HCT116 (cell line): ENCODE measurements at regions not wholly inside any gene's neighbourhood (a gene's known extent, or its start where the extent isn't known, plus 50 kb on each side); places are given as distances from the start of the nearest gene placed in this dataset.

Experiments
- ATAC-seq: fragments of 200-7000 bp; cut with Tn5 transposase; 2 replicates; pipeline ENCODE4 v1.9.1; 2020; ENCODE audit warnings: mild to moderate bottlenecking, moderate library complexity
- BruUV-seq: library from RNA; stranded (reverse); fragments of 400-500 nt; replicated peaks from 2 replicates; lab custom pipeline; 2021; lab: Mats Ljungman, UMichigan
- CTCF ChIA-PET: fragments of 300-600 bp; sonication (Branson Sonifier 250); formaldehyde crosslinking; loops from one replicate; lab custom pipeline; 2021; ENCODE audit warnings: antibody characterized with exemption; lab: Charles Lee
- POLR2A ChIA-PET: fragments of 300-600, 350-600 bp; sonication (Branson Sonifier 250); formaldehyde crosslinking; loops from one replicate; lab custom pipeline; 2021; ENCODE audit warnings: antibody characterized with exemption; lab: Charles Lee
- RAD21 ChIA-PET, 2 experiments: fragments of 300-600 bp; sonication (Branson Sonifier 250); formaldehyde crosslinking; loops; one replicate each; lab custom pipeline; 2023; ENCODE audit warnings: low total read pairs in 2 of 2; ENCODE audit not compliant: uncharacterized antibody in 2 of 2, unreplicated experiment in 2 of 2, low non-redundant PET in 1 of 2; lab: Charles Lee
- DNase-seq: peaks from one replicate; pipeline ENCODE4 v3.0.0-alpha.2; 2010; ENCODE audit warnings: low read depth, low spot score
- H2AFZ ChIP-seq: fragments of 200-600 bp; shearing (Covaris generic), sonication (generic); 2 replicates; pipeline ENCODE4 v1.6.1; 2017; ENCODE audit warnings: low read depth, mixed run types, mixed read lengths, antibody characterized with exemption, low read length; ENCODE audit not compliant: poor library complexity, severe bottlenecking
- H3K27ac ChIP-seq: 2 replicates; pipeline ENCODE4 v1.5.1; 2012; ENCODE audit warnings: low read depth, low read length
- H3K27me3 ChIP-seq: fragments of 200-600 bp; sonication (generic); 2 replicates; pipeline ENCODE4 v1.6.1; 2016; ENCODE audit warnings: mixed run types, low read length, mixed read lengths; ENCODE audit not compliant: insufficient read depth
- H3K36me3 ChIP-seq, 2 experiments: fragments of 200-500 bp in 1 of 2; fragments of 200-600 bp in 1 of 2; sonication (Bioruptor generic) in 1 of 2; sonication (generic) in 1 of 2; 2 replicates each; pipeline versions ENCODE4 v1.5.1 to v1.6.1; 2014 to 2016; ENCODE audit warnings: low read length in 2 of 2, inconsistent platforms in 1 of 2, mixed read lengths in 1 of 2, mixed run types in 1 of 2; ENCODE audit not compliant: insufficient read depth in 2 of 2, control insufficient read depth in 1 of 2
- H3K4me1 ChIP-seq, 2 experiments: fragments of 200-600 bp in 1 of 2; sonication (generic) in 1 of 2; 2 replicates each; pipeline versions ENCODE4 v1.5.1 to v1.6.1; 2012 to 2017; ENCODE audit warnings: low read length in 2 of 2, inconsistent platforms in 1 of 2, mild to moderate bottlenecking in 1 of 2, mixed read lengths in 1 of 2, mixed run types in 1 of 2, moderate library complexity in 1 of 2; ENCODE audit not compliant: insufficient read depth in 2 of 2, control insufficient read depth in 1 of 2
- H3K4me2 ChIP-seq: fragments of 200-600 bp; sonication (generic); 2 replicates; pipeline ENCODE4 v1.6.1; 2017; ENCODE audit warnings: mixed run types, low read length, mixed read lengths
- H3K4me3 ChIP-seq, 2 experiments: fragments of 200-600 bp in 1 of 2; sonication (generic) in 1 of 2; replicated peaks in 1 of 2; 2 replicates each; pipeline ENCODE4 v1.5.1; 2011 to 2016; ENCODE audit warnings: low read length in 2 of 2, control low read depth in 1 of 2, low read depth in 1 of 2, mild to moderate bottlenecking in 1 of 2, mixed read lengths in 1 of 2, mixed run types in 1 of 2
- H3K79me2 ChIP-seq: fragments of 200-600 bp; sonication (generic); 2 replicates; pipeline ENCODE4 v1.6.1; 2017; ENCODE audit warnings: mild to moderate bottlenecking, mixed run types, low read length, moderate library complexity, mixed read lengths; ENCODE audit not compliant: insufficient read depth
- H3K9ac ChIP-seq: fragments of 200-600 bp; sonication (generic); 2 replicates; pipeline ENCODE4 v1.6.1; 2016; ENCODE audit warnings: low read length, mixed read lengths
- H3K9me2 ChIP-seq: fragments of 200-600 bp; sonication (generic), shearing (Covaris generic); 2 replicates; pipeline ENCODE4 v1.6.1; 2017; ENCODE audit warnings: mixed run types, mild to moderate bottlenecking, moderate library complexity; ENCODE audit not compliant: insufficient read depth
- H3K9me3 ChIP-seq, 2 experiments: fragments of 200-500 bp in 1 of 2; fragments of 200-600 bp in 1 of 2; sonication (Bioruptor generic) in 1 of 2; sonication (generic) in 1 of 2; 2 replicates each; pipeline ENCODE4 v1.6.1; 2014 to 2017; ENCODE audit warnings: low read length in 2 of 2, mixed read lengths in 2 of 2, inconsistent platforms in 1 of 2, low read depth in 1 of 2, mild to moderate bottlenecking in 1 of 2, mixed run types in 1 of 2, moderate library complexity in 1 of 2; ENCODE audit not compliant: control insufficient read depth in 1 of 2, insufficient read depth in 1 of 2
- H4K20me1 ChIP-seq: fragments of 200-600 bp; sonication (generic), shearing (Covaris generic); 2 replicates; pipeline ENCODE4 v1.6.1; 2017; ENCODE audit warnings: mixed run types, mild to moderate bottlenecking, moderate library complexity; ENCODE audit not compliant: insufficient read depth
- CBX3 ChIP-seq: IDR thresholded peaks from 2 replicates; pipeline ENCODE4 v1.6.1; 2012; ENCODE audit warnings: low read depth
- CTCF ChIP-seq, 3 experiments: fragments of 200-600 bp in 1 of 3; sonication (generic) in 1 of 3; IDR thresholded peaks in 2 of 3; conservative IDR thresholded peaks in 1 of 3; 2 replicates each; pipeline ENCODE4 v1.5.1; 2012 to 2017; ENCODE audit warnings: low read depth in 2 of 3, low read length in 2 of 3, antibody characterized with exemption in 1 of 3, borderline replicate concordance in 1 of 3, control low read depth in 1 of 3, mild to moderate bottlenecking in 1 of 3, mixed read lengths in 1 of 3, mixed run types in 1 of 3, moderate library complexity in 1 of 3; ENCODE audit not compliant: insufficient read depth in 1 of 3
- ELF1 ChIP-seq: IDR thresholded peaks from 2 replicates; pipeline ENCODE4 v1.6.1; 2012; ENCODE audit warnings: low read depth, borderline replicate concordance
- FOSL1 ChIP-seq: IDR thresholded peaks from 2 replicates; pipeline ENCODE4 v1.6.1; 2012; ENCODE audit warnings: low read depth
- MAX ChIP-seq: IDR thresholded peaks from 2 replicates; pipeline ENCODE4 v1.6.1; 2012
- POLR2A ChIP-seq: IDR thresholded peaks from 2 replicates; pipeline ENCODE4 v1.7.0; 2011; ENCODE audit warnings: borderline replicate concordance; ENCODE audit not compliant: insufficient read depth, insufficient read length; ENCODE audit errors: extremely low read depth
- POLR2AphosphoS5 ChIP-seq: IDR thresholded peaks from 2 replicates; pipeline ENCODE4 v1.6.1; 2011; ENCODE audit warnings: mild to moderate bottlenecking, low read depth, low read length, moderate library complexity
- REST ChIP-seq: IDR thresholded peaks from 2 replicates; pipeline ENCODE4 v1.6.1; 2012; ENCODE audit warnings: low read depth
- SP1 ChIP-seq: IDR thresholded peaks from 2 replicates; pipeline ENCODE4 v1.6.1; 2012; ENCODE audit warnings: low read depth
- ZBTB33 ChIP-seq: IDR thresholded peaks from 2 replicates; pipeline ENCODE4 v1.6.1; 2011; ENCODE audit warnings: mild to moderate bottlenecking, low read length, moderate library complexity; ENCODE audit not compliant: insufficient replicate concordance; ENCODE audit errors: extremely low read depth
- ZFX ChIP-seq: fragments of 450-650 bp; IDR thresholded peaks from 2 replicates; pipeline ENCODE4 v1.6.1; 2017
- intact Hi-C: fragments of 100-400 bp; cut with micrococcal nuclease; formaldehyde crosslinking; loops from 2 replicates; pipeline ENCODE4 v1.10.0; 2022

GRCh38 chr22:27297125-27297524 lies 504.4 kb downstream of the MN1 start:
- Histone ChIP-seq H3K9me2 (no peaks in the 10 kb centered on the region), H4K20me1 (no peaks in the 10 kb centered on the region), H3K27ac (no peak overlapping the region), H3K4me2 (no peak overlapping the region), H3K27me3 (peaks cover 63% of the 10 kb centered on the region), H3K4me3 (no peak overlapping the region), H3K4me1 (no peaks in the 10 kb centered on the region), H3K79me2 (no peaks in the 10 kb centered on the region), H3K9ac (no peak overlapping the region), H3K9me3 (no peaks in the 10 kb centered on the region), H2AFZ (no peak overlapping the region), H3K36me3 (no peaks in the 10 kb centered on the region)
- no TSS peak for BruUV-seq
- RAD21 ChIA-PET, result no interaction called here
- intact Hi-C loops, result no loop called here
- CTCF ChIA-PET, result no interaction called here
- TF ChIP-seq MAX (no peak), REST (no peak), ELF1 (no peak), POLR2A (no peak), ZFX (no peak), CTCF (IDR thresholded peaks at IDR 0.05 in 2 of 3, conservative IDR thresholded peaks at IDR 0.05 in 1 of 3; ENCODE audit: borderline replicate concordance in 1 of 3, insufficient read depth in 1 of 3, low read depth in 2 of 3, low read length in 2 of 3) (no peak), FOSL1 (no peak), SP1 (no peak), ZBTB33 (no peak), CBX3 (no peak), POLR2AphosphoS5 (no peak)
- ATAC-seq (no peak), DNase-seq (no peak)
- POLR2A ChIA-PET, result no interaction called here
